ENCODE measurements at regions not wholly inside any gene's neighbourhood (a gene's known extent, or its start where the extent isn't known, plus 50 kb on each side); places are given as distances from the start of the nearest gene placed in this dataset.

DNA sequence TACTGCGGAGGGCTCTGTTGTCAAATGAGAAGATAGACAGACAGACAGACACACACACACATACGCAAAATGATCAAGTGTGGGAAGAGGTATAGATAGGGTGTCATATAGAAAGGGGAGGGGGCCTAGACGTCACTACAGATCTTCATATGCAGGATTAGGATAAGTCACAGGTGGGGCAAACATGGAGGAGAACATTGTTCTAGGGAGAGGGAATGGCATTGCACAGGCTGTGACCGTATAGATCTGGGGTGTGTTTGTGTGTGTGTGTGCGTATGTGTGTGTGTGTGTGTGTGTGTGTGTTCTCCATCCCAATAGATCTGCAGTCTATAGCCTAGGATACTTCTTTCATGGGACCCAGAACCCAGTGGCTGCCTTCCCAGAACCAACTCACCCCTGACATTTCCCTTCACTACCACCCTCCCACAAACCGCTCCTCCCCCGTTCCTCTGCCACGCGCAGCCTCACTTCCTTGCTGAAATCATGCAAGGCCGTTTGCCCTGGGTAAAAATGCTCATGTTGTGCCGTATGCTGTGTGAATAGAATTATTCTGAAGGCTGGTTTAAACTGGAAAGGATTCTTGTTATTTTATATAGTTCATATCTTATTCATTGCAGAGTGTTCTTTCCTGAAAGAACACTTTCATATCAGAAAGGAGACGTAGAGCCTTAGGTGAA is 50.5 kb upstream of the CCL1 start:
- DNase-seq: no peak

DNA sequence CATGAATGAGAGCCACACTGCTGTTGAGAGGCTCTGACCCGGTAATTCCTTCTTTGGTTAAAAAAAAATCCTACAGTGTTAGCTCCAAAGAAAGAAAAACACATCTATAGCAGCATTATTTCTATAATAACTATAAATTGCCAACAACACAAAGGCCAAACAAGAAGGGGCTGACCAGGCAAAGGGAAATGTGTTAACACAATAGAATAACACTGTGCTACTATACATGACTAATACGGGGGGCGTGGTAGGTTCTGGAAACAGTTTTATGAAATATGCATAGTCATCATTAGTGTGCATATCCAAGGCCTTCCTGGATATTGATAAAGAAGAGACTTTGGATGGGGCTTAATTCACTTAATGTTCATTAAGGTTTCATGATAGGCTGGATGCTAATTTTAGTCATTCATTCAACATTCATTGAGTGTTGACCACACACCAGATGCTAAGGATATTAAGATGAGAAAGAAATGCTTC is 50.0 kb upstream of the CCL1 start:
- no peak for DNase-seq

Data from effector CD4-positive, alpha-beta T cell (primary cell).